GM19463 (cell line): ENCODE measurements at regions not wholly inside any gene's neighbourhood (a gene's known extent, or its start where the extent isn't known, plus 50 kb on each side); places are given as distances from the start of the nearest gene placed in this dataset.
"Not testable (repeated sequence)": the region's sequence is repeated elsewhere in the genome, so short reads cannot be mapped to it uniquely, and the experiment has no call there.

ENCODE experiments used
- ATAC-seq: cut with Tn5 transposase; IDR thresholded peaks from one replicate; pipeline ENCODE4 v1.9.1; 2021; ENCODE audit warnings: mild to moderate bottlenecking, moderate library complexity; ENCODE audit not compliant: unreplicated experiment

GRCh38 chr7:124257638-124258308, 224.9 kb upstream of the TMEM229A start:
- ATAC-seq, result peak; percentile 47

DNA sequence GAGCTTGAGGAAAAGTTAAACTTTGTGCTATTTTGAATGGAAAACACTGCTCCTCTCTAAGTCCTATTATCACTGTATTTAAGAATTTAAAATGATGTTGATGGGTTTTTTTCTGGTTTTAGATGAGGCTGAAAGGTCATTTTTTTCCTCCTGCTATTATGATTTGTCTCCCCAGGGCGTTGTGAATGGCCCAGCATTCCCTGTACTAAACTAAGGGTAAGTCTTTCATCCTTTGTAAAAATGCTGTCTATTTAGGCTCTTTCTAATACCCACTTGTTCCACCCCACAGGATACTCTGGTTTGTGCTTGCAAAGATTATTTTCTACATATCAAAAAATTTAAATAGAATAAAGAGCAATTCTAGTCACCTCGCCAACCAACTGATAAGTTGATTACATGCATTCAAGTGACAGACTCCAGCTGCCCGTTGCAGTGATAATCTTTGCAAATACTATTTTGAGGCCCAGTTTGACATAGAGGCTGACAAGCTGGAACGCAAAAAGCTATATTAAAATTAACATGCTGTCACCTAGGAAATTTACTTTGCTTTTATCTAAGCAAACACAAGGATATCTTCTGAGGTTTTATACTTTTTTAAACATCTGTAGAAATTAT, 222.3 kb upstream of the TMEM229A start:
- no peak for ATAC-seq

GRCh38 chr7:124254396-124254795, 221.5 kb upstream of the TMEM229A start:
- ATAC-seq, result no peak

DNA sequence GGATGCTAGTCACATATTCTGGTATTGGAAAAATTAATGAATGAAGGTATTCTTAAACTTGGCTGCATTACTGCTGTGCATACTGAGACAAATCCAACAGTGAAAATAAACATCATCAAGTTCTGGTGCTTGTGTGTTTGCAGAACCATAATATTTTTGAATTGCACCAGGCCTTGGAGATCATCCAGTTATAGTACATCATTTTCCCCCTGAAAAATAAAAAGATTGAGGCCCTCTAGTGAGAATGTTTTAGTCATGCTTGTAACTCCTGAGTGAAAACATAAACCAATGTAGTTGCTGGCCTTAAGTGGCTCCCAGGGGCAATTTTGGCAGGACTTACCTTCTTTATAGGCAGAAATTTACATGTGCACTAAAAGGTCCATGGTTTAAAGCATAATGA, 218.8 kb upstream of the TMEM229A start:
- no peak for ATAC-seq

- no peak for ATAC-seq
These were observed 217.6 kb upstream of the TMEM229A start for GRCh38 chr7:124250297-124251034.

DNA sequence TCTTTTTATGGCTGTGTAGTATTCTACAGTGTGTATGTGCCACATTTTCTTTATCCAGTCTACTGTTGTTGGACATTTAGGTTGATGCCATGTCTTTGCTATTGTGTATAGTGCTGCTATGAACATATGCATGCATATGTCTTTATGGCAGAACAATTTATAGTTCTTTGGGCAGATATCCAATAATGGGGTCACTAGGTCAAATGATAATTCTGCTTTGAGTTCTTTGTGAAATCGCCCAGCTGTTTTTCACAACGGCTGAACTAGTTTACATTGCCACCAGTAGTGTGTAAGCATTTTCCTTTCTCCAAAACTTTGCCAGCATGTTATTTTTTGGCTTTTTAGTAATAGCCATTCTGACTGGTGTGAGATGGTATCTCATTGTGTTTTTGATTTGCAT, 214.8 kb upstream of the TMEM229A start:
- no peak for ATAC-seq

GRCh38 chr7:124246262-124246863, 213.5 kb upstream of the TMEM229A start:
- ATAC-seq, result no peak

- ATAC-seq, result not testable (repeated sequence)
These were observed 211.6 kb upstream of the TMEM229A start for GRCh38 chr7:124244469-124244868.

- ATAC-seq, result no peak
These were observed 186.8 kb upstream of the TMEM229A start for GRCh38 chr7:124219681-124220080.

DNA sequence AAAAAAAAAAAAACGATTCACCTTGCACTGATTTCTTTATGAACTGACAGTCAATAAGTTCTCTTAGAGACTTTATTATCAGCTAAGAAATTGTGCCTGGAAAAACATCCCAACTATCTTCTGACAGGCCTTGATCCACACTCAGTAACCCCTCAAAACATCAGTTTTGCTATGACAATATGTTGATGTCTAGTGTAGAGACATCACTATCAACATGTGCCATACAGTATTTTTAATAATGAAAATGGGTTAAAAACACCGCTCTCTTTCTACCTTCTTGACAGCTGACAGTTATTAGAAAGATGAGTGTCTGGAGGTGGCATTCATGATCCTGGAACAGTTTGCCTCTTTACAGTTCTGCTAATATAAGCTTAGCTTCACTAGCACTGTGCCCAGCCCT, 175.8 kb upstream of the TMEM229A start:
- no peak for ATAC-seq

DNA sequence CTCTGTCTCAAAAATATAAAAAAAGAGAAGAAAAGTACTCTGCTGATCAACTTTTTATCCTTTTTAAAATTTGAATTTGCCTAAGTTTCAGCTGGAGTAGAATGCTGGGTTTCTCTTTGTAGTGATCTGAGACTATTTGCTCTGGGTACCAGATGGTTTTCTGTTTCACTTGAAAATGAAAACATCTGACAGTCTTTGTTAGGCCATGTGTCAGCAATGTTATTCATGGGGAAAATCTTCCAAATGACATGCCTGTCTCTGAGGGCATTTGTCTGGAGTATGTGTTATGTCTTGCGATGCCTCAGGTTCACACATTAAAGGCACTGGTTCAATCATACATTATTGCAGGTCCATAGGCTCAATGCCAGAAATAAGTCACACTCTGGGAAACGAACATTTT, 175.3 kb upstream of the TMEM229A start:
- ATAC-seq, result peak; percentile 47

DNA sequence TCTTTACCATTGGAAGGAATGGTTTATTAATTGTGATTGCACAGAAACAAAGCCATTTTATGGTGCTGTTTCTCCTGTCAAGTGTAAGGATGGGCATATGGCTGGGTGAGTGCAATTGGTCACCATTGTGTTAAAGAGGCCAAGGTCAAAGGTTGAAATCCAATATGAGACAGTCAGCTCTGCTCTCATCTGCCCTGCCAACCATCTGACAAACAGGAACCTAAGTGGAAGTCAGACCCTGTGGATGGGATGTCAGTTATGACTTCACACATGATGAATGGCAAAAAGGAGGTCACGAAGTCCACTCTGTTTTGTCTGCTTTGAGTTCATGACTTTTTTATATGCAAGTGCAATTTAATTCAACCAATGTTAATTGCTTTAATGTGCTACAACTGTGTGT, 172.7 kb upstream of the TMEM229A start:
- ATAC-seq, result no peak

GRCh38 chr7:124202546-124202945, 169.7 kb upstream of the TMEM229A start:
- no peak for ATAC-seq

DNA sequence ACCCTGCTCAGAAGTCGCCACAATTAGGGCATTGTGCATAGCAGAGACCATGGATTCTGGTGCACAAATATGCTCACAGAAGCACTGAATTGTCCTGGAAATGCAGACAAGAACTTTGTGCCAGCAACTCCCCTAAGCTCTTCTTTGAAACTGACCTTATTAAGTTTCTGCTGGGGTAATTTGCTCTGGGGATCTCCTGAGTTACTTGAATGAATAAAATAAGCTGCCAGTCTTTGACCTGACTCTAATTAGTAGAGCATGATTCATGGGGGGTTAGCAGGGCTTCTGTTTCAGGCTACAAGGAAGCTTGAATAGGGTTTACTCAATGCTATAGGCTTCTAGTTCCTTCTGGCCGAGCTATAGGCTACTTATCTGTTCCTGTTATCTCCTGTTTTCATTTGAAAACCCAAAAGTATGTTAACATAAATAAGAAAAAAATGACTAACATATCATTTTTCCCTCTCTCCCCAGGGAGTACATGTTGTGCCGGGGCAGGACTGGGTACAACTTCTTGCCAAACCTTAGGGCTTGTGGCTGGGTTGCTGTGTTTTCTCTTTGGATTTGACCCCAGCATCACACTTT, 169.0 kb upstream of the TMEM229A start:
- ATAC-seq, result no peak

GRCh38 chr7:124196519-124196918, 163.7 kb upstream of the TMEM229A start:
- ATAC-seq, result no peak

DNA sequence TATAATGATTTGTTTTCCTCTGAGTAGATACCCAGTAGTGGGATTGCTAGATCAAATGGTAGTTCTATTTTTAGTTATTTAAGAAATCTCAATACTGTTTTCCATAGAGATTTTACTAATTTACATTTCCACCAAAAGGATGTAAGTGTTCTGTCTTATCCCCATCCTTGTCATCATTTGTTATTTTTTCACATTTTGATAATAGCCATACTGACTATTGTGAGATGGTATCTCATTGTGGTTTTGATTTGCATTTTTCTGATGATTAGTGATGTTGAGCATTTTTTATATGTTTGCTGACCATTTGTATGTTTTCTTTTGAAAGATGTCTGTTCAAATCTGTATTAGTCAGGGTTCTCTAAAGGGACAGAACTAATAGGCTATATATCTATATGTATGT, 160.0 kb upstream of the TMEM229A start:
- no peak for ATAC-seq

GRCh38 chr7:124191713-124192112, 158.8 kb upstream of the TMEM229A start:
- ATAC-seq, result no peak

DNA sequence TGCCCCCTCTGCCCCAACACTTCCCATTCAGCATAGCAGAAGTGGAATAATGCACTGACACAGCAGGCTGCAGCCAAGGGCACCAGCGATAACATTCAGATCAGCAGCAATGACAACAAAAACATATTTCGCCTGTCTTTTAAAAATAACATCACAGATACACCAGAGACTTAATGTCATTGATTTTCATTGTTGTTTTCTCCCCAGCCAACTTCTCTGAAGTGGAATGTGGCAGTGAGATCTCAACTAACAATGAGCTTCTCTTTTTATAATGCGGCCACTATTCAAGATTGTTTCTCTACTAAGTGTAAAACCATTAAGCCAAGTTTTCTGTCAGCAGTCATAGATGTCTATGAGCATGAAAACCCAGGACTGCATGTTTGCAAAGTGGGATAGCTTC, 158.2 kb upstream of the TMEM229A start:
- ATAC-seq, result no peak

DNA sequence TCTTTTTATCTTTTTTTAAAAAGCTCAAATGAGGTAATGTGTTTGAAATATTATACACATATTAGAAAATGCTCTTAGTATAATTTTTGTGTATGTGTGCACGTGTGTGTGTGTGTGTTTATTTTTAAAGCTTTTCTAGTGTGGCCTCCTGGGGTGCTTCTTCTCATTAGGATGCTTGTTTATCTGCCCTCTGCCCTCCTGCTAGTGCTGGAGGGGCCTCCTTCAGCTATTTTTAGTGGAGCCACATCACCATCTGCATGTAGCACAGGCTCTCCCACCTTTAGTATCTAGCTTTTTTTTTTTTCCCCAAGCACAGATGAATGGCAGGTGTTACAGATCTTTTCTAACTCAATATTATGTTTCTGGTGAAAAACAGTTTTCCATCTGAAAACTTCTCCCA, 155.7 kb upstream of the TMEM229A start:
- ATAC-seq, result no peak

DNA sequence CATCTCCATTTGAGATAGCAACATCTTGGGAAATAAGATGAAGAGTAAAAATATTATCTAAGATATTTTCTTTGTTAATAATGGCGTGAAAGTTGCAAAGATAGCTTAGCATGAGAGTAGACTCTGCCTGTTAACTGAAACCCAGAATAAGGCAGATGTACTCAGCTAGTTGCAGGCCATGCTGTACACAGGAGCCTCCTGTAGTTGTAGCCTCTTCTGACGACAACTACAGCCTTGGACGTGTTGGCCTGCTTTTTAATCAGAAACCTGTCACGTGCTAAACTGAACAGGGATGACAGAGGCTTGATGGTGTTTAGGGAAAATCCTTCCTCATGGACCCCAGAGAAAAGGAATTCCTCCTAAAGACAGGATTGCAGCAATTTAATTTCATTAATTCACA, 155.1 kb upstream of the TMEM229A start:
- no peak for ATAC-seq

DNA sequence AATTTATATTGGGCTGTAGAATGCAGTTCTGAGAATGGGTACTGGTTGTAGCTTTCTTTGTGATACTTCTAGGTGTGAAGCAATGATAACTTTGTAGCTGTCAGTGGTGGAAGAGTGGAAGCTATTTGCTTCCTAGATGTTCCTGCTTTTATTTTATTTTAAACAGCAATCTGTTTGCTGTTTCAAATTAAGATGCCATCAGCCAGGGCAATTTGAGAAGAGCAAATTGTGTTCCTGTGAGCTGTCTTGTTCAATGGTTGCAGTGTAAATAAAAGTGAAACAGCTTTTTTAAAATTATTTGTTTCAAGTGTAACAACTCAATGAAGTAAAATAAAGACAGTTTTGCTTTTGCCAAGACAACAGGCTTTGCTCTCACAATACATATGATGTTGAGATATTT, 150.8 kb upstream of the TMEM229A start:
- ATAC-seq, result no peak
